GM23248 (cell line): ENCODE measurements at regions not wholly inside any gene's neighbourhood (a gene's known extent, or its start where the extent isn't known, plus 50 kb on each side); places are given as distances from the start of the nearest gene placed in this dataset.

ENCODE experiments used
- DNase-seq: peaks from one replicate; pipeline ENCODE4 v3.0.0-alpha.2; 2015
- H2AFZ ChIP-seq: fragments of 200-600 bp; sonication (generic); 2 replicates; pipeline ENCODE4 v1.6.1; 2016; ENCODE audit warnings: antibody characterized with exemption
- H3F3A ChIP-seq: fragments of 200-600 bp; sonication (generic); 2 replicates; pipeline ENCODE4 v1.6.1; 2016; ENCODE audit warnings: mild to moderate bottlenecking, antibody characterized with exemption, mixed run types; ENCODE audit not compliant: insufficient read depth
- H3K27ac ChIP-seq: fragments of 200-600 bp; sonication (generic); 2 replicates; pipeline ENCODE4 v1.5.1; 2016; ENCODE audit warnings: mild to moderate bottlenecking
- H3K27me3 ChIP-seq: fragments of 200-600 bp; sonication (generic); replicated peaks from 2 replicates; pipeline ENCODE4 v1.6.1; 2016; ENCODE audit warnings: mild to moderate bottlenecking; ENCODE audit not compliant: insufficient read depth
- H3K36me3 ChIP-seq: fragments of 200-600 bp; sonication (generic); 2 replicates; pipeline ENCODE4 v1.6.1; 2016; ENCODE audit warnings: low read depth, mild to moderate bottlenecking
- H3K4me1 ChIP-seq: fragments of 200-600 bp; sonication (generic); 2 replicates; pipeline ENCODE4 v1.6.1; 2016; ENCODE audit warnings: mild to moderate bottlenecking; ENCODE audit not compliant: insufficient read depth
- H3K4me2 ChIP-seq: fragments of 200-600 bp; sonication (generic); one replicate; pipeline ENCODE4 v1.6.1; 2016; ENCODE audit warnings: mild to moderate bottlenecking; ENCODE audit not compliant: unreplicated experiment
- H3K4me3 ChIP-seq: fragments of 200-600 bp; sonication (generic); 2 replicates; pipeline ENCODE4 v1.5.1; 2016; ENCODE audit warnings: mild to moderate bottlenecking
- H3K79me2 ChIP-seq: fragments of 200-600 bp; sonication (generic); 2 replicates; pipeline ENCODE4 v1.6.1; 2016; ENCODE audit warnings: mild to moderate bottlenecking; ENCODE audit not compliant: insufficient read depth
- H3K9ac ChIP-seq: fragments of 200-600 bp; sonication (generic); 2 replicates; pipeline ENCODE4 v1.6.1; 2016; ENCODE audit warnings: mild to moderate bottlenecking
- H3K9me2 ChIP-seq: fragments of 200-600 bp; sonication (generic); 2 replicates; pipeline ENCODE4 v1.6.1; 2016; ENCODE audit warnings: mixed run types, mild to moderate bottlenecking, moderate library complexity; ENCODE audit not compliant: insufficient read depth
- H3K9me3 ChIP-seq: fragments of 200-600 bp; sonication (generic); one replicate; pipeline ENCODE4 v1.6.1; 2017; ENCODE audit warnings: low read depth
- H4K20me1 ChIP-seq: fragments of 200-600 bp; sonication (generic); 2 replicates; pipeline ENCODE4 v1.6.0; 2016; ENCODE audit not compliant: insufficient read depth
- EZH2 ChIP-seq: fragments of 200-600 bp; sonication (generic); IDR thresholded peaks from 2 replicates; pipeline ENCODE4 v1.6.1; 2018; ENCODE audit warnings: antibody characterized with exemption, mild to moderate bottlenecking; ENCODE audit not compliant: insufficient read depth, poor library complexity, severe bottlenecking
- EZH2phosphoT487 ChIP-seq: fragments of 200-600 bp; sonication (generic); IDR thresholded peaks from 2 replicates; pipeline ENCODE4 v1.6.1; 2018; ENCODE audit warnings: antibody characterized with exemption, moderate library complexity, mild to moderate bottlenecking, low read depth; ENCODE audit not compliant: insufficient read depth
- WGBS, 2 experiments: methylation state at CpG; one replicate each; pipeline ENCODE4 v1.1.6; 2015 to 2017; ENCODE audit warnings: low lambda C conversion rate in 2 of 2, low coverage in 1 of 2; ENCODE audit errors: missing lambda C conversion rate in 2 of 2; 5-methylcytosine and 5-hydroxymethylcytosine counted together
- in situ Hi-C: fragments of 300-500 bp; cut with MboI; formaldehyde crosslinking; loops from 2 replicates; pipeline ENCODE4 v1.15.0; 2020

GRCh38 chr11:122187373-122188165, 71.6 kb upstream of the BLID start:
- TF ChIP-seq EZH2 (no peak), EZH2phosphoT487 (no peak)
- Histone ChIP-seq H3K4me1 (peaks cover 80% of the 10 kb centered on the region), H2AFZ (no peak overlapping the region), H3K27me3 (no peaks in the 10 kb centered on the region), H3K79me2 (peaks cover 73% of the 10 kb centered on the region), H3K36me3 (peaks cover 29% of the 10 kb centered on the region), H3K4me2 (no peak overlapping the region), H3K4me3 (no peak overlapping the region), H3F3A (peaks cover 97% of the 10 kb centered on the region), H3K9me3 (no peaks in the 10 kb centered on the region), H3K27ac (peak overlapping the region; percentile 84), H4K20me1 (no peaks in the 10 kb centered on the region), H3K9ac (no peak overlapping the region), H3K9me2 (no peaks in the 10 kb centered on the region)
- in situ Hi-C loops: no loop called here
- WGBS, 2 experiments: 94% methylated on average over 9 of the region's 9 CpGs
- no peak for DNase-seq

DNA sequence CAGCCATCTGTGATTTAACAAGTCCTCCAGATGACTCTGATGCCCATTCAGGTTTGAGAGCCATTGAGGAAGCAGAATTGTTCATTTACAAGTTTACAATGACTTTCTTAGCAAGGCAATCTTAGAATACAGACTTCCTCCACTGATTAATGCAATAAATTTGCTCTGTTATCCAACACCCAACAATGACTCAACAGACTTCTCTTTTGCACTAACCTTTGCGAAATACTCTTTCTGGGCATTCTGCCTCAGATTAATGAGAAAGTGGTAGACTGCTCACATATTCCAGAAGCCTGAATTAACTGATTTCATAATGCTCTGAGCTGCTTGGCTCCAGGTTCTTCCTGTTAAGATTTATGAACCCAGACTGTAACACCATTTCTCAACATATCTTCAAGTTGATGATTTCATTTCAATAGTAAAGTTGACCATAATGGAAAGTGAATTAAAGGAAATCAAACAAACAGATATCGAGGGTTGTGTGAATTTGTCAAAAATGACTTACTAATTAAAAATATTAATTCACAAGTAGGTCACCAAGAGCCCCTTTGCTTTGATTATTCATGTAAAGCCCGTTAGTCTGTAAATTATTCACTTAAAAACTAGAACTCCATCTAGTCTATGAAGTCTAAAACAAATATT, 70.5 kb upstream of the BLID start:
- H3K36me3 ChIP-seq: peaks cover 29% of the 10 kb centered on the region
- 1 to 3% methylated on average over 3 of the region's 3 CpGs for WGBS, 2 experiments
- H3K9me3 ChIP-seq: no peaks in the 10 kb centered on the region
- peaks cover 98% of the 10 kb centered on the region for H3F3A ChIP-seq
- no peaks in the 10 kb centered on the region for H3K27me3 ChIP-seq
- peaks cover 73% of the 10 kb centered on the region for H3K79me2 ChIP-seq
- H3K9ac ChIP-seq: peak overlapping the region; percentile 14; the same call in 1 of the 2 replicates
- H3K4me1 ChIP-seq: peaks cover 78% of the 10 kb centered on the region
- no peak overlapping the region for H2AFZ ChIP-seq
- H3K4me2 ChIP-seq: no peak overlapping the region
- H3K9me2 ChIP-seq: no peaks in the 10 kb centered on the region
- H3K27ac ChIP-seq: peak overlapping the region; percentile 89
- no peak for TF ChIP-seq EZH2
- peak; percentile 72; the same call in 1 of the 2 replicates for TF ChIP-seq EZH2phosphoT487
- no peaks in the 10 kb centered on the region for H4K20me1 ChIP-seq
- DNase-seq: peak; percentile 98
- in situ Hi-C loops: no loop called here
- no peak overlapping the region for H3K4me3 ChIP-seq

DNA sequence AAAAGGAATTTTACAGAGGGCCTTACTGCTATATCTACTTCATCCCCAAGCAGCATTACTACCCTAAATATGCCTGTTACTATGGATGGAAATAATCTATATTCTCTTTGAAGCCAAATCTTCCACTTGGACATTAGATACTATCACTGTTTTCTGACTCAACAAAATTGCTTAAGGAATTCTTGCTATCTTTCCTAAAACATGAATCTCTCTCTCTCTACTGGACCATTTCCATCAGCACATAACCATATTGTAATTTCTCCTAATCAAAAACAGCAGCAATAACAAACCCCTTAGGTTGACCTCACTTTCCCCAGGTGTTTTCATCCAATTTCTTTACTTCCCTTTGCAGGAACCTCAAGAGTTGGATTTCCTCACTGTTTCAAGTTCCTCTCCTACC, 67.9 kb upstream of the BLID start:
- Histone ChIP-seq H3F3A (peaks cover 96% of the 10 kb centered on the region), H4K20me1 (no peaks in the 10 kb centered on the region), H3K4me3 (no peak overlapping the region), H3K4me2 (peak overlapping the region; percentile 10), H3K9me3 (no peaks in the 10 kb centered on the region), H3K9ac (no peak overlapping the region), H2AFZ (no peak overlapping the region), H3K27me3 (no peaks in the 10 kb centered on the region), H3K36me3 (peaks cover 29% of the 10 kb centered on the region), H3K79me2 (peaks cover 70% of the 10 kb centered on the region), H3K27ac (peak overlapping the region; percentile 89), H3K4me1 (peaks cover 63% of the 10 kb centered on the region), H3K9me2 (no peaks in the 10 kb centered on the region)
- TF ChIP-seq EZH2phosphoT487 (no peak), EZH2 (no peak)
- DNase-seq: no peak
- in situ Hi-C loops: no loop called here

DNA sequence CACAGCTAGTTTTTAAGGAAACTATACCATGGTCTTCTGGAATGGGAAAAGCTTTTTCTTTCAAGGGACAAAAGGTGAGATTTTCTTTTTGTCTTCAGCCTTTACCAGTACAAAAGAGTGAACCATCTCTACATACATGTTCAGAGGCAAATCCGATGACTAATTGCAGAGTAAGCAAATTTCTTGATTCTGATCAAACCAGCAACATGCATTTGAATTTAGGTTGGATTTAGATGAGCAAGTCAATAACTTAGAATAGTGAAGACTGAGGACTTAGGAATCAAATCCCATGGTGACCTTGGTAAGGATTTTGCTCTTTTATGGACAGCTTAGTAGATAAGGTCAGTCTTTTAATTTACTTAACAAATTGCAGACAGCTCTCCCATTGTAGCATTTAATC, 65.9 kb upstream of the BLID start:
- H3K79me2 ChIP-seq: peaks cover 81% of the 10 kb centered on the region
- no peaks in the 10 kb centered on the region for H4K20me1 ChIP-seq
- no peaks in the 10 kb centered on the region for H3K9me3 ChIP-seq
- DNase-seq: peak; percentile 49
- H3K9ac ChIP-seq: 0 out of 2 replicates have a peak overlapping the region, but pooled peaks have one; percentile 4
- H2AFZ ChIP-seq: no peak overlapping the region
- no peak overlapping the region for H3K4me3 ChIP-seq
- H3K27ac ChIP-seq: peak overlapping the region; percentile 89
- peak overlapping the region; percentile 47 for H3K4me2 ChIP-seq
- no peak for TF ChIP-seq EZH2phosphoT487
- no peak for TF ChIP-seq EZH2
- peaks cover 53% of the 10 kb centered on the region for H3K4me1 ChIP-seq
- H3K9me2 ChIP-seq: no peaks in the 10 kb centered on the region
- peaks cover 28% of the 10 kb centered on the region for H3K36me3 ChIP-seq
- in situ Hi-C loops: no loop called here
- WGBS, 2 experiments: 68 to 70% methylated on average over 1 of the region's 1 CpG
- no peaks in the 10 kb centered on the region for H3K27me3 ChIP-seq
- peaks cover 96% of the 10 kb centered on the region for H3F3A ChIP-seq
